ENCODE measurements at regions not wholly inside any gene's neighbourhood (a gene's known extent, or its start where the extent isn't known, plus 50 kb on each side); places are given as distances from the start of the nearest gene placed in this dataset.

- Histone ChIP-seq H3K36me3 (no peaks in the 10 kb centered on the region), H3K4me3 (no peak overlapping the region), H3K27ac (no peak overlapping the region), H3K9me3 (peaks cover 0 to 8% (median 0%) of the 10 kb centered on the region in 4 donors), H3K4me1 (no peaks in the 10 kb centered on the region), H3K27me3 (no peaks in the 10 kb centered on the region)
- WGBS, 5 donors = 79 to 94% (median 91%) methylated on average over 1 of the region's 1 CpG
- intact Hi-C loops (cut with DNase I; ENCODE audit: low total_unique reads) = no loop called here
- no peak for TF ChIP-seq EP300 (IDR thresholded peaks at IDR 0.05)
- no peak for TF ChIP-seq POLR2A (IDR thresholded peaks at IDR 0.05)
- no peak for DNase-seq
These were observed 1569.9 kb downstream of the PCDH7 start for GRCh38 chr4:32290102-32290501.

DNA sequence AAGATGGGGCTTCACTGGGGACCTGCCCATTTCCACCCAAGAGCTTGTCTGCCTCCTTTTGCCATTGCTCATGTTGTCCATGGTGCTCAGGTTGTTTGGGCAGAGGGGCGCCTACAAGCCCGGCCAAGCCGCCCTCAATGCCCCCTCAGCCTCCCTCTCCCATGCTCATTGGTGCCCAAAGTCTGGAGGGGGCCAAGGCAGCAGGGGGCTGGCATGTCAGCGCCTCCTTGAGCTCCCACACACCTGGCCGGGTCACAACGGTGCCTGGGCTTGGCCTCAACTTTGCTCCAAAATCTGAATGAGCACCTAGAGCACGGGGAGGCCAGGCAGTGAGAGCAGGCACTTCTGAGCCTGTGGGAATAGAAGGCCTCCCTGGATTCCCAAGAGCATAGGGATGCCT is 1598.8 kb downstream of the PCDH7 start:
- no peak overlapping the region for H3K27ac ChIP-seq
- intact Hi-C loops (cut with DNase I; ENCODE audit: low total_unique reads) = no loop called here
- TF ChIP-seq POLR2A (IDR thresholded peaks at IDR 0.05) = no peak
- no peak for TF ChIP-seq CTCF (IDR thresholded peaks at IDR 0.05)
- no peak for TF ChIP-seq EP300 (IDR thresholded peaks at IDR 0.05)
- TF ChIP-seq POLR2AphosphoS5 (IDR thresholded peaks at IDR 0.05) = no peak
- no peaks in the 10 kb centered on the region for H3K36me3 ChIP-seq
- no peaks in the 10 kb centered on the region for H3K27me3 ChIP-seq
- peaks cover 0 to 15% (median 7%) of the 10 kb centered on the region in 4 donors for H3K9me3 ChIP-seq
- WGBS, 5 donors = 82 to 94% (median 87%) methylated on average over 7 of the region's 7 CpGs
- no peak for DNase-seq
- no peak overlapping the region for H3K4me3 ChIP-seq
- H3K4me1 ChIP-seq = no peaks in the 10 kb centered on the region

DNA sequence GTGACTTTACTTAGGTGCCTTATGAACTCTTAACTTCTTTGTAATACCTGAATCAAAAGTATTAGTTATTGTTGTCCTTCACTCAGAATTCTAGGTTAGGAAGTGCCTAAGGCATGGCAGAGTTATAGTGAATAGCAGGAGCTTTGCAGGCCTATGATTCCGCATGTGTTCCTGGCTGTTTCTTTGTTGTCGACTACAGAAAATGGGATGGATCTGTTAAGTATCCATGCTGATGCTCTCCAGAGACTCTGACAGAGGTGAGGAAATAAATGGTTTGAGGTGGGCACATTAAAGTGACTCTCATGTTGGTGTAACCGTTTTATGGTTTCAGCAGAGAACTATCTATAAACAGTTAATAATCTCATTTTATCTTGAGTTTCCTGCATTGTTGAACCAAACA is 1601.3 kb downstream of the PCDH7 start:
- no peak overlapping the region for H3K4me3 ChIP-seq
- DNase-seq = no peak
- TF ChIP-seq POLR2AphosphoS5 (IDR thresholded peaks at IDR 0.05) (no peak), CTCF (IDR thresholded peaks at IDR 0.05) (no peak), POLR2A (IDR thresholded peaks at IDR 0.05) (no peak), EP300 (IDR thresholded peaks at IDR 0.05) (no peak)
- no peaks in the 10 kb centered on the region for H3K27me3 ChIP-seq
- H3K27ac ChIP-seq = no peak overlapping the region
- 66 to 76% (median 70%) methylated on average over 3 of the region's 3 CpGs for WGBS, 5 donors
- H3K9me3 ChIP-seq = peaks cover 0 to 21% (median 7%) of the 10 kb centered on the region in 4 donors
- H3K4me1 ChIP-seq = no peaks in the 10 kb centered on the region
- H3K36me3 ChIP-seq = no peaks in the 10 kb centered on the region
- intact Hi-C loops (cut with DNase I; ENCODE audit: low total_unique reads) = no loop called here

DNA sequence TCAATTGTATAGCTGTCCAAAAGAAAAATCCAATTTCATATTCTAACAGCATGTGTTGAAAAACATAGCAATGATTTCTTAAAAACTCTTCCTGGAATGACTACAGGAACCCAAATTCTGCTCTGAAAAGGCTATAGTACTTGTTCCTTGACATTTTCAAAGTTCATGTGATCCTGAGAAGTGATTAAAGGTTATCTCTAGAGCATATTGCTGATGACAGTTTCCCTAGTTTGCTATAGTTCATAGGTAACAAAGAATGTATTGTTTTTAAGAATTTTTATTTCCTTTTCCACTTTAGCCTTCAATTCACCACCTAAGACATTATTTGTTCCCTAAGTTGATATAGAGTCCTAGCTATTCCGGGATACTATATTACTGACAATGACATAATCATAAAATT is 1614.6 kb downstream of the PCDH7 start:
- WGBS, 5 donors = 36 to 54% (median 49%) methylated on average over 1 of the region's 1 CpG
- Histone ChIP-seq H3K9me3 (no peaks in the 10 kb centered on the region), H3K4me1 (no peaks in the 10 kb centered on the region), H3K27me3 (no peaks in the 10 kb centered on the region), H3K36me3 (no peaks in the 10 kb centered on the region), H3K27ac (no peak overlapping the region), H3K4me3 (no peak overlapping the region)
- intact Hi-C loops (cut with DNase I; ENCODE audit: low total_unique reads) = no loop called here
- DNase-seq = no peak
- no peak for TF ChIP-seq POLR2A (IDR thresholded peaks at IDR 0.05)
- no peak for TF ChIP-seq EP300 (IDR thresholded peaks at IDR 0.05)
- TF ChIP-seq CTCF (IDR thresholded peaks at IDR 0.05) = no peak
- TF ChIP-seq POLR2AphosphoS5 (IDR thresholded peaks at IDR 0.05) = no peak

DNA sequence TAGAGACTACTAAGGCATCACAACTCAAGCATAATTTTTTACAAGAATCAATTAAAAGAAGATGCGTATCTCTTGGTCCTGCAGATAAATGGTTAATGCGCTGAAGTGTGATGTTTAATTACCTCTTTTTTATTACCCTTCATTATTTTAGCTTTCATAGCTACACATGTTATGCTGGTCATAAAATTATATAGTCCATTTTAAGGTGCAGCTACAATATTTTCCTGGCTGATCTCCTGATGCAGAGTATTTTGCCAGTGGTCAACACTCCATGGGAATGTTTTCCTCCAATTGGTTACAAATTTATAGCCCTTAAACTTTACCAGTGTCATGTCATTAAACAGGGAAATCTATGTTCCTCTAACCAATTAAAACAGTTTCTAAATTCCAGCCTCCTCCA is 1617.2 kb downstream of the PCDH7 start:
- Histone ChIP-seq H3K27ac (no peak overlapping the region), H3K4me3 (no peak overlapping the region), H3K9me3 (no peaks in the 10 kb centered on the region), H3K4me1 (no peaks in the 10 kb centered on the region), H3K36me3 (no peaks in the 10 kb centered on the region), H3K27me3 (no peaks in the 10 kb centered on the region)
- intact Hi-C loops (cut with DNase I; ENCODE audit: low total_unique reads) = no loop called here
- WGBS, 5 donors = 73 to 97% (median 91%) methylated on average over 2 of the region's 2 CpGs
- no peak for TF ChIP-seq CTCF (IDR thresholded peaks at IDR 0.05)
- no peak for TF ChIP-seq EP300 (IDR thresholded peaks at IDR 0.05)
- TF ChIP-seq POLR2A (IDR thresholded peaks at IDR 0.05) = no peak
- no peak for TF ChIP-seq POLR2AphosphoS5 (IDR thresholded peaks at IDR 0.05)
- DNase-seq = no peak

All from stomach (tissue), 8 donors.